Caco-2 (cell line): ENCODE measurements at regions not wholly inside any gene's neighbourhood (a gene's known extent, or its start where the extent isn't known, plus 50 kb on each side); places are given as distances from the start of the nearest gene placed in this dataset.

Experiments
- BruUV-seq: library from RNA; stranded (reverse); fragments of 400-500 nt; replicated peaks from 2 replicates; lab custom pipeline; 2021; lab: Mats Ljungman, UMichigan
- CTCF ChIA-PET: fragments of 300-600 bp; sonication (Branson Sonifier 250); formaldehyde crosslinking; loops from one replicate; lab custom pipeline; 2022; ENCODE audit warnings: antibody characterized with exemption; lab: Charles Lee
- POLR2A ChIA-PET: fragments of 300-600 bp; sonication (Branson Sonifier 250); formaldehyde crosslinking; loops from one replicate; lab custom pipeline; 2022; ENCODE audit warnings: antibody characterized with exemption; lab: Charles Lee
- DNase-seq, 2 experiments: peaks; one replicate each; pipeline versions ENCODE4 v3.0.0 to v3.0.0-alpha.2; 2020 to 2022
- H3K27me3 ChIP-seq: replicated peaks from 2 replicates; pipeline ENCODE4 v1.6.0; 2011; ENCODE audit warnings: low read length; ENCODE audit not compliant: control insufficient read depth, insufficient read depth
- H3K36me3 ChIP-seq: 2 replicates; pipeline ENCODE4 v1.5.1; 2011; ENCODE audit warnings: low read length; ENCODE audit not compliant: control insufficient read depth, insufficient read depth
- H3K4me1 ChIP-seq: fragments of 250-450 bp; sonication (Bioruptor Pico); 2 replicates; pipeline ENCODE4 v1.5.1; 2020; ENCODE audit warnings: mild to moderate bottlenecking
- H3K4me3 ChIP-seq: 2 replicates; pipeline ENCODE4 v1.5.1; 2011; ENCODE audit warnings: low read depth, mild to moderate bottlenecking, control low read depth, low read length
- H3K9me3 ChIP-seq: fragments of 250-450 bp; sonication (Bioruptor Pico); 2 replicates; pipeline ENCODE4 v1.5.1; 2020; ENCODE audit warnings: mild to moderate bottlenecking, moderate library complexity
- H3K27ac Mint-ChIP-seq: one replicate; pipeline ENCODE4 v1.8.0; 2022; ENCODE audit warnings: mixed read lengths; ENCODE audit not compliant: unreplicated experiment
- H3K27me3 Mint-ChIP-seq: one replicate; pipeline ENCODE4 v1.8.0; 2022; ENCODE audit warnings: mixed read lengths; ENCODE audit not compliant: insufficient read depth, unreplicated experiment
- H3K36me3 Mint-ChIP-seq: one replicate; pipeline ENCODE4 v1.8.0; 2022; ENCODE audit warnings: mild to moderate bottlenecking, mixed read lengths; ENCODE audit not compliant: insufficient read depth, unreplicated experiment
- H3K4me1 Mint-ChIP-seq: one replicate; pipeline ENCODE4 v1.8.0; 2022; ENCODE audit warnings: low read depth, mixed read lengths; ENCODE audit not compliant: unreplicated experiment
- H3K4me3 Mint-ChIP-seq: one replicate; pipeline ENCODE4 v1.8.0; 2022; ENCODE audit warnings: mild to moderate bottlenecking, moderate library complexity, mixed read lengths; ENCODE audit not compliant: unreplicated experiment
- H3K9me3 Mint-ChIP-seq: one replicate; pipeline ENCODE4 v1.8.0; 2022; ENCODE audit warnings: mixed read lengths; ENCODE audit not compliant: unreplicated experiment
- intact Hi-C: fragments of 100-400 bp; cut with micrococcal nuclease; formaldehyde crosslinking; loops from one replicate; pipeline ENCODE4 v1.10.0; 2022; ENCODE audit not compliant: unreplicated experiment
- TF ChIP-seq, protein P1 (sequence below), 2 experiments: fragments of 200-600 bp in 1 of 2; IDR thresholded peaks; 1 replicate in 1 of 2; 2 replicates in 1 of 2; pipeline versions ENCODE4 v1.5.1 to v1.8.0; 2011 to 2022; ENCODE audit warnings: antibody characterized with exemption in 1 of 2, control low read depth in 1 of 2, inconsistent platforms in 1 of 2, low read depth in 1 of 2, low read length in 1 of 2, mild to moderate bottlenecking in 1 of 2, moderate library complexity in 1 of 2; ENCODE audit not compliant: insufficient read depth in 1 of 2, severe bottlenecking in 1 of 2, unreplicated experiment in 1 of 2

DNA sequence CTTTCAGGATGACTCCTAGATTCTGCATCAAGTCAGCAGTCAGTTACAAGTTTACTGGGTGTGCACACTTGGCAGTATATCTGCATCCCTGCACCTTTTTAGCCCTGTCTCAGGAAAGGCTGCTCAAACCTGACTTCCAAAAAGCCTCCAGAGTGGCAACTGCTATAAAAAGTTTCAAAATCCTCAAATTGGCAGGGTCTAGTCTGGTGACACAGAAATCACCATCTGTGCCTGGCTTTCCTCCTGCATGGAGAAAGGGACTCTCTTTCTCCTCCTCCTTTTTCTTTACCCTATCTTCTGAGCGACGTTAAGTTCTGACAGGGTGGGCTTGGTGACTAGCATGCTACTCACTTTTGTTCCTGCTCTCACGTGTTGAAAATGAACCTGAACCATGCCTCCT, 679.5 kb downstream of the C12orf50 start:
- DNase-seq: no peak
- Mint-ChIP-seq H3K27ac (no peak overlapping the region), H3K27me3 (peaks cover 3% of the 10 kb centered on the region), H3K36me3 (no peaks in the 10 kb centered on the region), H3K4me1 (no peaks in the 10 kb centered on the region), H3K4me3 (no peak overlapping the region), H3K9me3 (no peaks in the 10 kb centered on the region)
- Histone ChIP-seq H3K27me3 (no peaks in the 10 kb centered on the region), H3K9me3 (no peaks in the 10 kb centered on the region), H3K4me1 (no peaks in the 10 kb centered on the region), H3K36me3 (no peaks in the 10 kb centered on the region), H3K4me3 (no peak overlapping the region)
- BruUV-seq: no TSS peak
- CTCF ChIA-PET: no interaction called here
- POLR2A ChIA-PET: no interaction called here
- TF ChIP-seq, protein P1, sequence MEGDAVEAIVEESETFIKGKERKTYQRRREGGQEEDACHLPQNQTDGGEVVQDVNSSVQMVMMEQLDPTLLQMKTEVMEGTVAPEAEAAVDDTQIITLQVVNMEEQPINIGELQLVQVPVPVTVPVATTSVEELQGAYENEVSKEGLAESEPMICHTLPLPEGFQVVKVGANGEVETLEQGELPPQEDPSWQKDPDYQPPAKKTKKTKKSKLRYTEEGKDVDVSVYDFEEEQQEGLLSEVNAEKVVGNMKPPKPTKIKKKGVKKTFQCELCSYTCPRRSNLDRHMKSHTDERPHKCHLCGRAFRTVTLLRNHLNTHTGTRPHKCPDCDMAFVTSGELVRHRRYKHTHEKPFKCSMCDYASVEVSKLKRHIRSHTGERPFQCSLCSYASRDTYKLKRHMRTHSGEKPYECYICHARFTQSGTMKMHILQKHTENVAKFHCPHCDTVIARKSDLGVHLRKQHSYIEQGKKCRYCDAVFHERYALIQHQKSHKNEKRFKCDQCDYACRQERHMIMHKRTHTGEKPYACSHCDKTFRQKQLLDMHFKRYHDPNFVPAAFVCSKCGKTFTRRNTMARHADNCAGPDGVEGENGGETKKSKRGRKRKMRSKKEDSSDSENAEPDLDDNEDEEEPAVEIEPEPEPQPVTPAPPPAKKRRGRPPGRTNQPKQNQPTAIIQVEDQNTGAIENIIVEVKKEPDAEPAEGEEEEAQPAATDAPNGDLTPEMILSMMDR (IDR thresholded peaks at IDR 0.05; ENCODE audit: insufficient read depth in 1 of 2, low read depth in 1 of 2, low read length in 1 of 2, severe bottlenecking in 1 of 2, unreplicated experiment in 1 of 2): no peak
- intact Hi-C loops: loop anchor here (5.0 kb wide), 1 partner anchor 498 kb away; no protein-coding TSS in a partner anchor

DNA sequence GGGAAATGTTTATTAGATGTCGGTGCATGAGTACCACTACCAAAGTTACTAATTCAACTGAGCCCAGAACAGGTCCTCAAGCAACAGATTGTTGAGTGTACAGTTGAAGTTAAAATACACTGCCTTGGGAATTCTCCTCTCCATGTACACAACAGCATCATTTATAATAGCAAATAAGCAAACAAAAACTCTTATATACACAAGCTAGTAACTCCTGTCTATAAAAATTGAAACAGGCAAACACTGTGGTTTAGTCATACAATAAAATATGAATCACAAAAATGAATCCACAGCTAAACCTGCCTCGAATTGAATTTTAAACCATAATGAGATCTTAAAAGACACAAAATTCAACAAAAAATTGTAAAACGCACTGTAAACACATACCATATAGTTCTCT, 681.1 kb downstream of the C12orf50 start:
- Mint-ChIP-seq H3K9me3 (no peaks in the 10 kb centered on the region), H3K36me3 (no peaks in the 10 kb centered on the region), H3K27ac (no peak overlapping the region), H3K4me1 (no peaks in the 10 kb centered on the region), H3K27me3 (peaks cover 5% of the 10 kb centered on the region), H3K4me3 (no peak overlapping the region)
- Histone ChIP-seq H3K27me3 (no peaks in the 10 kb centered on the region), H3K4me3 (no peak overlapping the region), H3K9me3 (no peaks in the 10 kb centered on the region), H3K4me1 (no peaks in the 10 kb centered on the region), H3K36me3 (no peaks in the 10 kb centered on the region)
- BruUV-seq: no TSS peak
- ChIA-PET CTCF (no interaction called here), POLR2A (no interaction called here)
- no peak for DNase-seq
- TF ChIP-seq, protein P1 (IDR thresholded peaks at IDR 0.05; ENCODE audit: insufficient read depth in 1 of 2, low read depth in 1 of 2, low read length in 1 of 2, severe bottlenecking in 1 of 2, unreplicated experiment in 1 of 2): no peak
- intact Hi-C loops: loop anchor here (5.0 kb wide), 1 partner anchor 499 kb away; no protein-coding TSS in a partner anchor

DNA sequence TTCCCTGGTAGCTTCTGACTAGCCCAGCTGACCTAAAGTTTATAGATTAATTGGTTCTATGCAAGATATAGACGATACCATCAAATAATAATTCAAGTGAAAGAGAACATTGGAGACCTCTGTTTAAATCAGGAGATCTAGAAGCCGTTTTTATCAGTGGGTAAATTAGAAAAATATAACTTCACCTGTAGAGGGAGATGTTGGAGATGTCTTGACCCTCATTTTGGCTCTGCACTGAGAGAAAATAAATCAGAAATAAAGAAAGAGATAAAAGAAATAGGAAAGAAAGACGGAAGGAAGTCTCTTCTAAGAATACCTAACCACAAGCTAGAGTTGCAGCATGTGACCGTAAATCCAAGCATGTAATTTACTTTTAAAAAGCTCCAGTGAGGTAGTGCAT, 684.5 kb downstream of the C12orf50 start:
- no peaks in the 10 kb centered on the region for H3K36me3 Mint-ChIP-seq
- peaks cover 5% of the 10 kb centered on the region for H3K27me3 Mint-ChIP-seq
- Histone ChIP-seq H3K4me3 (no peak overlapping the region), H3K36me3 (no peaks in the 10 kb centered on the region), H3K9me3 (no peaks in the 10 kb centered on the region), H3K4me1 (no peaks in the 10 kb centered on the region), H3K27me3 (no peaks in the 10 kb centered on the region)
- TF ChIP-seq, protein P1 (IDR thresholded peaks at IDR 0.05; ENCODE audit: insufficient read depth in 1 of 2, low read depth in 1 of 2, low read length in 1 of 2, severe bottlenecking in 1 of 2, unreplicated experiment in 1 of 2): no peak
- no peak overlapping the region for H3K27ac Mint-ChIP-seq
- H3K4me1 Mint-ChIP-seq: no peaks in the 10 kb centered on the region
- DNase-seq: no peak
- BruUV-seq: no TSS peak
- H3K4me3 Mint-ChIP-seq: no peak overlapping the region
- intact Hi-C loops: loop anchor here (2.0 to 5.0 kb wide), 2 partner anchors 322 to 503 kb away; no protein-coding TSS in a partner anchor
- POLR2A ChIA-PET: no interaction called here
- no peaks in the 10 kb centered on the region for H3K9me3 Mint-ChIP-seq
- CTCF ChIA-PET: no interaction called here
